GM21360 (cell line): ENCODE measurements at regions not wholly inside any gene's neighbourhood (a gene's known extent, or its start where the extent isn't known, plus 50 kb on each side); places are given as distances from the start of the nearest gene placed in this dataset.
"Not testable (repeated sequence)": the region's sequence is repeated elsewhere in the genome, so short reads cannot be mapped to it uniquely, and the experiment has no call there.

ENCODE experiments used
- ATAC-seq: cut with Tn5 transposase; IDR thresholded peaks from one replicate; pipeline ENCODE4 v1.9.1; 2021; ENCODE audit warnings: mild to moderate bottlenecking, moderate library complexity; ENCODE audit not compliant: unreplicated experiment

DNA sequence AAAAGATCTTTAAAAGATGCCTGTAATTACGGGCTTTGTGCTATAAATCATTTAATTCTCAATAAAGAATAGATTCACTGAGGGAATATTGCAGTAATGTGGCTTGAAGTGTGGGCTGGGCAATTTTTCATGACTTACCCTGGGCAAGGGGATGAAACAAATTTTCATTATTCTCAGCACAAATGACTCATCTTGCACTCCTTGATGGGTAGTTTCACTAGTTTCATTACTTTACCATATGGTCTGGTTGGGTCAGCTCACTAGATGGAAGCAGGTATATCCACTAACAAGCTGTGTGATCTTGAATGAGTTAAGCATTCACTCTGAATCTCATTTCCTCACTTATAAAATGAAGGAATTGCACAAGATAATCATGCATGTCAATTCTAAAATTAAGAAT, 234.3 kb downstream of the ABCC12 start:
- no peak for ATAC-seq

DNA sequence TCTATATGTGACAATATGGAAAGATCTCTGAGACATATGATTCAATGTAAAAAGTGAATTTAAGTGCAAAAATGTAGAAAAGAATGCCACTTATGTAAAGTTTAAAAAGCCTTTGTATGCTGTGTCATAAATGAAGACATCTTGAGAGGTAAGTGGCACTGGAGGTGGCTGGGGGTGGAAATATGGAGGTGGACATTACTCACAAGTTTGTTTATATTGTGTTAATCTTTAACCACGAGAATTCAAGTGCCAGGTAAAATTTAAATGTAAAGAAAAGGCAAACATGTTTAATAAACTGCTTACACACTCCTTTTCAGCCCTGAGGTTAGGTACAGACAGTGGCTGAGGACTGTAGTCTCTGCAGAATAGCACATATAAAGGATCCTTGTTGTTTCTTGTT, 235.1 kb downstream of the ABCC12 start:
- no peak for ATAC-seq

DNA sequence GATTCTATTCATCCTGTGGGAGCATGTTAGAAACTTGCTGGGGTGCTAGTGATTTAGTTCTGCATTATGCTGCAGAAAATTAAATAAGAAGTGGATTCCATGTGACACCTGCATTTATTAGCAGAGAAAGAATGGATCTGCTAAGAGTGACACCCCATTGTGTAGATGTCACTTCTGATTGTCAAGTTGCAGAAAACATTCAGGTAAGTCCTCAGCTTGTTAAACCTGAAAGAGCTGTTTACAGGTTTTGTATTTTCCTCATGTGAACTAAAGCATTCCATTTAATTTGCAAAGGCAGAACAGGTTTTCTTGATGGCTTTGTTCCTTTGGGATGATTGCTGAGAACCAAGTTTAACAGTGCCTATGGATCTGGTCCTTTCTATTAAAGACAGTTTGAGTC, 238.7 kb downstream of the ABCC12 start:
- no peak for ATAC-seq

GRCh38 chr16:47916266-47916665, 239.5 kb downstream of the ABCC12 start:
- ATAC-seq = no peak

- no peak for ATAC-seq
These were observed 248.7 kb downstream of the ABCC12 start for GRCh38 chr16:47907109-47907508.

- no peak for ATAC-seq
These were observed 250.0 kb downstream of the ABCC12 start for GRCh38 chr16:47905771-47906170.

DNA sequence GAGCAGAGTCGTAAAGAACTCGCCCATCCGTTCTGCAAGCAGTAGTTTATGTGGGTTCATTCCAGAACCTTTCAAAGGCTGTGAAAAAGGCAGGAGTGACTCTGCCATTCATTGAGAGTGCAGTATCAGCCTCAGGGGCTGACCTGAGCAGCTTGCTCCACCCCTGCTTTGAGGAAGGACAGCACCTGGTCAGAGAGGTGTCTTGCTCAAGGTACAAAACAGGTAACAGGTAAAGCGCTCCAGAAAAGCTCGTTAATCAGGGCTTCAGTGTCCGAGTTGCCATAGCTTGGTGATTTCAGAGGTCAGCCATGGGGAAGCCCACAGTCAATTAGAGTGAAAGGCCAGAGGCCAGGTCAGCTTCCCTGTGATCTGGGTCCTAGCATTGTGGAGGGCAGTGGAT, 251.1 kb downstream of the ABCC12 start:
- no peak for ATAC-seq

GRCh38 chr16:47903470-47903869, 252.3 kb downstream of the ABCC12 start:
- ATAC-seq = no peak

DNA sequence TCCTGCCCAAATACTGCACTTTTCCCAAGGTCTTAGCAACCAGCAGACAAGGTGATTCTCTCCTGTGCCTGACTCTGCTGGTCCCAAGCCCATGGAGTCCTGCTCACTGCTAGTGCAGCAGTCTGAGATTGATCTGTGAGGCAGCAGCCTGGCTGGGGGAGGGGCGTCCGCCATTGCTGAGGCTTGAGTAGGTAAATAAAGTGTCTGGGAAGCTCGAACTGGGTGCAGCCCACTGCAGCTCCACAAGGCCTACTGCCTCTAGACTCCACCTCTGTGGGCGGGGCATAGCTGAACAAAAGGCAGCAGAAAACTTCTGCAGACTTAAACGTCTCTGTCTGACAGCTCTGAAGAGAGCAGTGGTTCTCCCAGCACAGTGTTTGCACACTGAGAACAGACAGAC, 258.7 kb downstream of the ABCC12 start:
- ATAC-seq = not testable (repeated sequence)

DNA sequence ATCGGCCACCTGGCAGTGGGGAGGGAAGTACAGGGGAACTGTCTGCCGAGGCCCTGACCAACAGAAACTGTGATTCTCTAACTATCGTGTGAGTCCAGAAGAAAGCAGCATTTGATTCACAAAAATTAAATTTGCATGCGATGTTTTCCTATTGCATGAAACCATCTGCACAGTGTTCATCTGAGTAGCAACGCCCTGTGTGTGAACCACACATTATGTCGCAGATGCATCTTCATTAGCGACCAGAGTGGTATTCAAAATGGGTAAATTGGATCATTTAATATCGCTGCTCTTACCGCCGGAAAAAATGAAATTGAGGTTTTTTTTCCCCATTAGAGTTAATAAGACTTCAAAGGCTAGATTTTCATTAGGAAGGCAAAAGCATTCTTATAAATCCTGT, 260.6 kb downstream of the ABCC12 start:
- no peak for ATAC-seq

- no peak for ATAC-seq
These were observed 262.8 kb downstream of the ABCC12 start for GRCh38 chr16:47892999-47893398.

DNA sequence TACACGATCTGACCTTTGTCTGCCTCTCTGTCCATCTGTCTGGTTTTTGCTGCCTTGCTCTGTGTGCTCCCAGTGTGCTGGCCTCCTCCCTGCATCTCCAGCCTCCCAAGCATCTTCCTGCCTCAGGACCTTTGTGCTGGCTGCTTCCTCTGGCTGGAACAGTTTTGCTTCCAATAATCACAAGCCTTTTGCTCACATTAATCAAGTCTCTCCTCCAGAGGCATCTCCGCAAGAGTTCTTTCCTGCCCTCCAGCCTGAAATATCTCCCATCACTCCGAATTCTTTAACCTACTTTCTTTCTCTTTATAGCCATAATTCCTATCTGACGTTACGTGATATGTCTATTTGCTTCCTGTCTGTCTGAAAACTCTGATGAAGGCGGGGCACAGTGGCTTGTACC, 267.1 kb downstream of the ABCC12 start:
- ATAC-seq = no peak

- ATAC-seq = no peak
These were observed 267.7 kb downstream of the ABCC12 start for GRCh38 chr16:47888142-47888541.

DNA sequence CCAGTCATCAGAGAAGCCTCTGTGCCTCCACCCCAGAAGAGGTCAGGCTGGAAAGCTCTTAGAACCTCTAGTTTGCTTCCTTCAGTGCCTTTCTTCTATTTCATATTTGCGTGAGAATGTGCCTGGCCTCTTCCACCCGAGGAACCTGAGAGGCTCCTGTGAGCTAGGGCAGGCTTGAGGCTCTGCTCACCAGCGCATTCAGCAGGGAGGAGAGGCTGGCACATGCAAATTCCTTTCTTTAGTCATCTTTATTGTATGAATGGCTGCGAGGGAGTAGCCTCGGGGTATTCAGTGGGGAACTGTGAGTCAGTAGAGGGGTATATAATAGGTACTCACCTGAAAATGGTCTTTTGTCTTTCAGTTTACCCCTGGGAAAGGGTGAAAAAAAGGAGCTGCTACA, 268.3 kb downstream of the ABCC12 start:
- ATAC-seq = no peak

- ATAC-seq = no peak
These were observed 269.0 kb downstream of the ABCC12 start for GRCh38 chr16:47886631-47887415.

DNA sequence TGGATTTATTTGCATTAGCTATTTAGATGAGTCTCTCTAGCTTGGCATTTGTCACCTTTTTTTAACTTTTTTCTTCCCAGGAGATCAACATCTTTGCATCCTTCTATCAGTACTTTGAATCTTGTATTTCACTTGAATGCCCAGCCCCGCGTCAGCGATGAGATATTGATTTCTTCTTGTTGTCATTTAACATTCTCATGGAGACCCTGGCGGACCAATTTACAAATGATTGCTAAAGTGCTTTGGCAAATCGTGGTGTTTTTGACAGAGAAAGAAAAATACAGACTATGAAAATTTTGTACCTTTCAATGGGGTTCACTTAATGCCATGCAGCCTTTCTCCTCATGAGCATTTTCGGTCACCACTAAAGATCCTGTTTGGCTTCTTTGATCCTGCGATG, 269.7 kb downstream of the ABCC12 start:
- ATAC-seq = no peak

DNA sequence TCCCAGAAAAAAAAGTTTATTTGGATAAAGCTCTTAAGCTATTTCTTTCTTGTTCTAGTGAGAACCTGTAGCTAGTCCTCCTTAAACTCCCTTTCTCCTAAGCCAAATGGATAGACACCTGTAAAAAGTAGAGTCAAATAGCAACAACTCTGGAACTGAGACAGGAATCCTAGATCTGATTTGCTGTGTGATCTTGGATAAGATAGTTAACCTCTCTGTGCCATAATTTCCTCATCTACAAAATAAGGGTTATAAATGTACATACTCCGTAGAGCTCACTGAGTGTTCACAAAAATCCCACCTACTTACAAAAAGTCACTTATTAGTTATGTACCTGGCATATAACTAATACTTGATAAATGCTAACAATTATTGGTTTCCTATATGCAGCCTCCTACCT, 270.3 kb downstream of the ABCC12 start:
- no peak for ATAC-seq

DNA sequence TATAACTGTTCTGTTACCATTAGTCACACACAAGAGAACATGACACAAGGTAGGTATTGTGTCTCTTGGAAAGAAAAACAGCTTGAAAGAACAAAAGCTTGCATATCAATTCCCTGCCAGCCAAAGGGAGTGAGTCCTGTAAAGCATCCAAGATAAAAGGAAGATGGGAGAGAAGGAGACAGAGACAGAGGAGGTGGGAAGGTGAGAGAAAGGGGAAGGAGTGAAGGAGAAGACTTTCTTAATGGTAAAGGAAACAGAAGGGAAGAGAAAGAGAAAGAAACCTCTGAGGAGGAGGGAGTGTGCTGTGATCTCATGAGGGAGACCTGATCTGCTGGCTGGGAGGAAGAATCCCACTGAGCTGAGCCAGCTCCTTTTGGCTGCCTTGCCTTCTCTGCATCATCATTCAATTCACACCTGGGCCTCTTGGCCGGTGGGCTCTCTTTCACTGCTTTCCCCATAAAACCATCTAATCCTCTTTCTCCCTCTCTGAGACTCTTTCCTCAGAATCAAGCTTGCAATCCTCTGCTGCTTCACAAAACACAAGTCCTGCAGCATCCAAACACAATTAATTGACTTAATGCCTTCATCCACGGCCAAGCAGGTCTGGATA, 271.6 kb downstream of the ABCC12 start:
- no peak for ATAC-seq

DNA sequence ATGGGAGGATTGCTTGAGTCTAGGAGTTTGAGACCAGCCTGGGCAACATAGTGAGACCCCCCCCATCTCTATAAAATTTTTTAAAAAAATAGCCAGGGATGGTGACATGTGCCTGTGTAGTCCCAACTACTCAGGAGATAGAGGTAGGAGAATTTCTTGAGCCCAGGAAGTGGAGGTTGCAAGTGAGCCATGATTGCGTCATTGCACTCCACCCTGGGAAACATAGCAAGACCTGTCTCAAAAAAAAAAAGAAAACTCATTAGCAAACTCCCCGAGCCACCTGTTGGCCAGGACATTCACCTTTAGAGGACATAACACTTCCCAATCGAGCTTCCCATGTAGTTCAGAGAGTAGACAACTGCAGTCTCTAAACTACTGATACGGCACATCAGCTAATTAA, 274.2 kb downstream of the ABCC12 start:
- ATAC-seq = no peak

GRCh38 chr16:47880653-47881052, 275.1 kb downstream of the ABCC12 start:
- no peak for ATAC-seq

- ATAC-seq = no peak
These were observed 278.6 kb downstream of the ABCC12 start for GRCh38 chr16:47877166-47877565.

- ATAC-seq = no peak
These were observed 279.3 kb downstream of the ABCC12 start for GRCh38 chr16:47876511-47876910.

DNA sequence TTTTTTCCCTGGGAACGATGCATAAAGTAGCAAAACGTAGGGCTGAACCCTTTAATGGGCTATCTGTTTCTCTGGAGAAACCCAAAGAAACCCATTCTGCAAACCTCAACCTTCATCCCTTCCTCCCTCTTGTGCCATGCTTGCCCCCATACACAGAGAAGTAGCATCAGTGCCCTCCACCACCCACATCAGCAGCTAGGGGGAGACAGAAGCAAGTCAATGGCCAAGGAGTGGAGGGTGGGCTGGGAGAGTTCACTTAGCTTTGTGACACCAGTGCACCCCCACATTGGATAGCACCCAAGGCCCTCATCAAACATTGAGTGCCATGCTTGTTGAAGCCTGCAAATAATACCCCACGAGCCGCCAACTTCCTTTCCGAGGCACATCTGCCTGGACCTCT, 282.4 kb downstream of the ABCC12 start:
- no peak for ATAC-seq
